22Rv1 (cell line): ENCODE measurements at regions not wholly inside any gene's neighbourhood (a gene's known extent, or its start where the extent isn't known, plus 50 kb on each side); places are given as distances from the start of the nearest gene placed in this dataset.

Experiments used
- H3K27ac ChIP-seq: fragments of 450-650 bp; 2 replicates; pipeline ENCODE4 v1.5.1; 2017
- ZFX ChIP-seq: fragments of 450-650 bp; IDR thresholded peaks from 2 replicates; pipeline ENCODE4 v1.6.1; 2017; ENCODE audit warnings: antibody characterized with exemption, borderline replicate concordance
- TF ChIP-seq, protein P1 (sequence below): fragments of 450-650 bp; IDR thresholded peaks from 2 replicates; pipeline ENCODE4 v1.5.1; 2017; ENCODE audit warnings: mild to moderate bottlenecking

DNA sequence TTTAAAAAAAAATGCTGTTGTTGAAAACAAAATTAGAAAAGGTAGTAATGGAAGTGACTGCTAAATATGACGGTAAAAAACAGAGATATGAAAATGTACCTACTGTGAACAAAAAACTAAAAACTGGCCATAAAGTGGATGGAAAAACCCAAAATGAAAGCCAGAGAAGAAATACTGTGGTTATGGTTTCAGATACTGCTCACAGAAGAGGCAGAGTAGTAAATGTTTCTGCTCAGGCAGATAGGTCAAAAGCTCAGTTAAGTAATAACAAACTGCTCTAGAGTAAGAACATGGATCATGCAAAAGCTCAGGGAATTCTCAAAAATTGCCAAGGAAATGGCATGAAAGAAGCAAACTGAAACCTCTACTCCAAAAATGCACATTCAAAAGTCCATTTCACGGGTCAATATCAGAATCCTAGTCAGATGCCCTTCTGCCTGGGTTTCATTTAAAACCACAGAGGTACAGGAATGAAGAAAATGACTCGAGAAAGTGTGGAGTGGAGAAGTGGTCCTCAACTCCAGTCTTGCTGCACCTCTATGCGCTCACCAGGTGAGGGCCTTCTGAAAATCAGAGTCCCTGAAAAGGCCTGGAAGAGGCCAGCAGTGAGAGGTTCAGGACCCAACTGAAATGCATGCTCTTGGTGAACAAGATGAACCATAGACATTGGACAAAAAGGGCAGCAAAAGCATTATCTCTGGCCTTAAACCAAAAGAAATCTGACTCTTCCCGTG is 315.0 kb upstream of the SPRY2 start:
- H3K27ac ChIP-seq, result no peak overlapping the region
- TF ChIP-seq, protein P1, sequence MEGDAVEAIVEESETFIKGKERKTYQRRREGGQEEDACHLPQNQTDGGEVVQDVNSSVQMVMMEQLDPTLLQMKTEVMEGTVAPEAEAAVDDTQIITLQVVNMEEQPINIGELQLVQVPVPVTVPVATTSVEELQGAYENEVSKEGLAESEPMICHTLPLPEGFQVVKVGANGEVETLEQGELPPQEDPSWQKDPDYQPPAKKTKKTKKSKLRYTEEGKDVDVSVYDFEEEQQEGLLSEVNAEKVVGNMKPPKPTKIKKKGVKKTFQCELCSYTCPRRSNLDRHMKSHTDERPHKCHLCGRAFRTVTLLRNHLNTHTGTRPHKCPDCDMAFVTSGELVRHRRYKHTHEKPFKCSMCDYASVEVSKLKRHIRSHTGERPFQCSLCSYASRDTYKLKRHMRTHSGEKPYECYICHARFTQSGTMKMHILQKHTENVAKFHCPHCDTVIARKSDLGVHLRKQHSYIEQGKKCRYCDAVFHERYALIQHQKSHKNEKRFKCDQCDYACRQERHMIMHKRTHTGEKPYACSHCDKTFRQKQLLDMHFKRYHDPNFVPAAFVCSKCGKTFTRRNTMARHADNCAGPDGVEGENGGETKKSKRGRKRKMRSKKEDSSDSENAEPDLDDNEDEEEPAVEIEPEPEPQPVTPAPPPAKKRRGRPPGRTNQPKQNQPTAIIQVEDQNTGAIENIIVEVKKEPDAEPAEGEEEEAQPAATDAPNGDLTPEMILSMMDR, result no peak
- TF ChIP-seq ZFX, result no peak

DNA sequence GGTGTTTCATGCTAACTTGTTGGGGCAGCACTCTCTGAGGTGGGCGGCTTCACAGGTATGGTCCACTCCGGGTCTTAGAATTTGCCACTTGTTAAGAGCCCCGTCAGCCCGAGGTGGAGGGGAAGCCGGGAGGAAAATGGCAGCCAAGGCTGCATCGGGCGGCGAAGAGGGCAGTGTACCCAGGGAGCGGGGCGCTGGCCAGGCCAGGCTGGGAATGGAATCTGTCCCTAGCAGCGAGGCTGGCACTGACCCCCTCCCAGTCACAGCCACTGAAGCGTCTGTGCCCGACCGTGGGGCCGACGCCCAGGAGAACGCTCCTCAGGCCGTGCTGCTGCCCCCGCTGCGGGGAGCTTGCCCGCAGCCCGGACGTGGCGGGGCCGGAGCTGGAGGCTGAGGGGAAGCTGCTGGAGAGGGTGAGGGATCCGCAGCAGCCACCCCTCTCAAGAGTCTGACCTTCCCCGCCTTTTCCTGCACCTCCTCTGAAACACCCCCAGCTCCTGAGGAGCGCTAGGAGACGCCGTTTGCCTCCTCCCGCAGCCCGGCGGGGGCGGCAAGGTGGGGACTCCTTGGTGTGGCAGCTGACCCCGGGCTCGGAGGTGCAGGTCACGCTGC is 313.8 kb upstream of the SPRY2 start:
- TF ChIP-seq, protein P1, result no peak
- no peak for TF ChIP-seq ZFX
- H3K27ac ChIP-seq, result no peak overlapping the region

DNA sequence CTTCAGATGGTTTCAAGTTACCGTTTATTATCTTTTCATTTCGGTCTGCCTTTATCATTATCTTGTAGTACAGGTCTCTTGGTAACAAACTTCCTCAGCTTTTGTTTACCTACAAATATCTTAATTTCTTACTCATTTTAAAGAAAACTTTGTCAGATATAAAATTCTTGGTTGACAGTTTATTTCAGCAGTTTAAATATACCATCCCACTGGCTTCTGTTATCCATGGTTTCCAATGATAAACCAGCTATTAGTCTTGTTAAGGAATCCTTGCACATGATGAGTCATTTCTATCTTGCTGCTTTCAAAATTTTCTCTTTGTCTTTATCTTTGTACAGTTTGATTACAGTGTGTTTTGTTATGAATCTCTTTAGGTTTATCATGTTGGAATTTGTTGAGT is 308.3 kb upstream of the SPRY2 start:
- TF ChIP-seq, protein P1, result no peak
- no peak for TF ChIP-seq ZFX
- H3K27ac ChIP-seq, result no peak overlapping the region

DNA sequence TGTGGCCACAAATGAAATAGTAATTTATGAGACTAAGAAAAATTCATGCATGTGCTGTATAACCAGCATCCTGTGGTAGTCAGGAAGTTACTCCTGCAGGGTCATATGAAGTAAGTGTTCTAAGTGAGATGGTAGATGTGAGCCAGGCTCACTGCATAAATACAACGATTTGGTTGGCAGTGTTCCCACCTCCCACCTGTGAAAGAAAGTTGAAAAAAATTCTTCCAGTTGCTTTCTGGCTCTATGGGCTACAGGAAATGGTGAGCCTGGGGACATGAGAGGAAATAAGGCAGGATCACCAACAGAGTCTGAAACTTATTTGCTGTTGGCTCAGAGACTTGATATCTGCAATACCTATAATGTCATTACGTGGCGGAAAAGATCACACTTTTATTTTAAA is 301.7 kb upstream of the SPRY2 start:
- TF ChIP-seq ZFX, result no peak
- TF ChIP-seq, protein P1, result no peak
- no peak overlapping the region for H3K27ac ChIP-seq

DNA sequence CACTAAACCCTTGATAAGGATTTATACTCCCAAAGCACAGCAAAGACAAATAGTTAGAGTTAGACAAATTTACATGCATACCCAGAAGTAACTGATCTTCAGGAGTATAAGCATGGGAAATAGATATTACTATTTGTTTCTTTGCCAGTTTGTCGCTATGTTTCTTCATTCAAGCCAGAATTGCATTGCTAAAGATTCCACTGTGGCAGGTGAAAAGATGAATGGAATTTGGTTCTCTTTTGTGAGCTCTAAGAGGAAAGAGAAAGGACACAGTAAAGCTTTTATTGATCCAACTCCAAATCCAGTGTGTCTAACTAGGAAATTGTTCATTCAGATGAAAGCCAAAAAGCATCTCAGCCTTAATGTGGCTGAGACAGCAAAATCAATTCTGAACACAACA is 292.3 kb upstream of the SPRY2 start:
- H3K27ac ChIP-seq, result no peak overlapping the region
- TF ChIP-seq, protein P1, result no peak
- TF ChIP-seq ZFX, result no peak

DNA sequence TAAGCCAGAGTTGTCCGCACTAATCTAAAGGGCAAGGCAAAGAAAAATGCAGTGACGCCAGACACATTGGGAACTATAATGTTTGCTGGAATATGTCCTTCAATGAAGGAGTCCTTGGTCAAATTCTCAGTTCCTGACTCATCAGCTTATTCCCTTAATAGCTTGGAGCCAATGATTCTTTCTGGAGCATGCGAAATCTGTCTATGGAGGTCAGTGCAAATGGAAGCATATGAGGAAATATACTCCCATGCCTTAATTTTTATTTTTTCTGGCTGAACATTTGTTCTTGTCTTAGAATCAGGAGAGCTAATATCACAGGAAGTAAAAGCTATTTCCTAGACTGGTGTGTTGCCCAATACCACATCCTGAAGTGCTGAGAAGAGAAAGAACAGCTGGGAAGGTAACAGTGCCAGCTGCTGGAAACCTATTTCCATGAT is 289.8 kb upstream of the SPRY2 start:
- H3K27ac ChIP-seq, result no peak overlapping the region
- TF ChIP-seq ZFX, result no peak
- TF ChIP-seq, protein P1, result no peak

DNA sequence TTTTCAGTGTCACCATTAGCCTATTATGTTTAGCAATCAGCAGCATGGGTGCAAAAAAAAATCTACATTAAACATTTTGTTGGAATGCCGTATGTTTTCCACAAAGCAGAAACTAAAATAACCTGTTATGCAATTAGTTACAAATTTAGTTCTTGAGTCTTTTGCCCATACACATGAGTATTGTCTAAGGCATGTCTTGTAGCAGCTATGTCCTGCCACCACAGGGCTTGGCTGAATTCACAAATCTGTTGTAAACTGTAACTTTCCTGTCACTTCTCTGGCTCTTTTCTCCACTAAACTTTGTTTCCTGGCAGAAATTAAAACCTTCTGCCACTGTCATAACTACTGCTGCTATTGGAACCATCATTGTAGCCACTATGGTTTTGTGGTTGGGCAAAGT is 277.9 kb upstream of the SPRY2 start:
- no peak for TF ChIP-seq ZFX
- TF ChIP-seq, protein P1, result no peak
- H3K27ac ChIP-seq, result no peak overlapping the region
